ENCODE measurements at regions not wholly inside any gene's neighbourhood (a gene's known extent, or its start where the extent isn't known, plus 50 kb on each side); places are given as distances from the start of the nearest gene placed in this dataset.

DNA sequence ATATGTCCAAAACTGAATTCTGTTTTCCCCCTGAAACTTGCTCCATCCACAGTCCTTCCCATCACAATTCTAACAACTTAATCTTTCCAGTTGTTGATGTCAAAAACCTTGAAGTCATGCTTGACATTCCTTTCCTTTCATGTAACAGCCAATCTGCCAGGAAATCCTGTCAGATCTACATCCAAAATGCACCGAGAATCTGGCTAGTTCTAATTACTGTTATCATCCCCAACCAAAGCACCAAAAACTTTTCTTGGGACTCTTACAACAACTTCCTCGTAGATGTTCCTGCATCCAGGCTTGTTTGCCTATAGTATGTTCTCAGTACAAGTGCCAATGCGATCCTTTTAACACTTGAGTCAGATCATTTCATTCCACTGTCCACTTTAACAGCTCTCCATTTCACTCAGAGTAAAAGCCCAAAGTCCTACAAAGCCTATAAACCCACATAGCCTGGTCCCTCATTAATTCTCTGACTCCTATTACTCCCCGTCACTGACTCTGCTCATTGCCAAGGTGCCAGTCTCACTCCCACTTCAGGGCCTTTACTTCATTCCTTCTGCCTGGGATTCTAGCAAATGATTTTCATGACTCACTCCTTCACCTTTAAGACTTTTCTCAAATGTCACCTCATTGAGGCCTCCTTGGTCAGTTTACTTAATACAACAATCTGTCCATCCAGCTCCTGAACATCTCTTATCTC lies 493.2 kb upstream of the NFIA start:
- no peak for DNase-seq (ENCODE audit: low spot score)

DNA sequence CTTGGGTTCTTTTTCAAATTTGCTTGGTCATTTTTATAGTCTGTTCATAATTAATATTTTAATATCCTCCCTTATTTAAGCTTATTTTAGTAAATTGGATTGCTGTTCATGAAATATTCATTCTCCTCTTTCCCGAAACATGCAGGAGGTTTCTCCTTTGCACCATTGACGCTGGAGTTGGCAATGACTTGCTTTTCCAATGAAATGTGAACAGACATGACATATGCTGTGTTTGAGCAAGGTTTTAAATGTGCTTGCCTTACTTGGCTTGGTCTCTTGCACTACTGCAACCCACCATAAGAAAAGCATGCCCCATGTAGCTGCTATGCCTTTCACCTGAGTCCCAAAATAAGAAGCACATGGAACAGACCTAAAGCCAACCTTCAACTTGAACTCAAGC lies 498.0 kb upstream of the NFIA start:
- DNase-seq (ENCODE audit: low spot score) = no peak

DNA sequence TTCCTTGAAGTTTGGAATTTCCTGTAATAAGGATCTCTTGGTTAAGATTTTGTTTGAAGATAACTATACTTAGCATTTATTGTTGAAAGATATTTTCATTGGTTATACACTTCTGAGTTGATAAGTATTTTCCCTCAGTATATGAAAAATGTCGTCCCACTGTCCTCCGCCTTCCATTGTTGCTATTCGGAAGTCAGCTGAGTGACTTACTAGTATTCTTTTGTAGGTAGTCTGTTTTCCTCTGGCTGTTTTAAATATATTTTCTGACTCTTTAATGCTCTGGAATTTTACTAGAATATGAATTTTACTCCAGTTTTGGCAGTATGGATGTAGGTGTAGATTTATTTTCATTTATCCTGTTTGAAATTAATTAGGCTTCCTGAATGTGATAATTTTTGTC lies 498.7 kb upstream of the NFIA start:
- DNase-seq (ENCODE audit: low spot score) = no peak

DNA sequence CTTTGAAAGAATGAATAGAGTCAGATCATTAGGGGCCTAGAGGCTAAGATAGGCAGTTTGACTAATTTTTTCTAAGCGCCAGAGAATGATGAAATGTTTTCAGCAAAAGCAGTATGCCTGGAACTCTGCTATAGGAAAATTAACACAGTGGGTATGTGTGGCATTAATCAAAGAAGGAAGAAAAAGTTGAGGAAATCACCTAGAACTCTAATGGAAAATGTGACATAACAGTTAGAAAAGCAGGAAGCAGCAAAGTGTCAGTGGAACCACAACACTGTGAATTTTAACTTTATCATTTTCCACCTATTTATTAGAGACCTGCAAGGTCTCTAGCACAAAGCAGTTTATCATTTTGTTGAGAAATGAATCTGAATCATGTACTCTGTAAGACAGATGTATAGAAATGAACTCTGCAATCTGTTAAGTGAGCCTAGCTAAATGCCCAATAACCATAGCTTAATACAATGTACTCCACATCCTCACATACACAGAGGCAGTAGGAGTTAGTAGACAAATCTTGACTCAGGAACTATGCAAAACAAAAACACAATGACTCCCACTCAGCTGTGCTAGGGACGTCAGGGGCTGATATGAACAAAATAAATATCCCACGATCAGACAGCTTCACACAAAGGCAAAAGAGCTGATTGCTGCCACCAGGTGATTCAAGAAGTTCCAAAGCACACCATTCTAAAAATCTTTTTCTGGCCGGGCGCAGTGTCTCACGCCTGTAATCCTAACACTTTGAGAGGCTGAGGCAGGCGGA lies 500.7 kb upstream of the NFIA start:
- no peak for DNase-seq (ENCODE audit: low spot score)

DNA sequence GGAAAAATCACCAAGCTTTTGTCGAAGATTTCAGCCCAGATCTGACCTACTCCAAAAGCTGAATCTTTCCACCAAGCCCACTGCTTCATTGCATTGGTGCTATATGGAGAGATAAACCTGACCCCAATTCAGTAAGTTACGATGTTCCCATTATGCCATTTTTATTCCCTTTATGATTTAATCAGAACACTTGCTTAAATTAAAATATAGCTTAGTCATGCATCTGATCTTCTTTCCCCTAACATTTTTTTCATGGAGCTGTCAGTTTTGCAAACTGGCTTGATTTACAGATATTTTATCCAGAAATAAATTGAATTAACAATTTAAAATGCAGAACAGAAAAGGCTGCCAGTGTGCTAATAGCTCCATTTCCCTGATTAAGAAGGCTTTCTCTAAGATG lies 503.5 kb upstream of the C1orf87 start:
- no peak for DNase-seq (ENCODE audit: low spot score)

DNA sequence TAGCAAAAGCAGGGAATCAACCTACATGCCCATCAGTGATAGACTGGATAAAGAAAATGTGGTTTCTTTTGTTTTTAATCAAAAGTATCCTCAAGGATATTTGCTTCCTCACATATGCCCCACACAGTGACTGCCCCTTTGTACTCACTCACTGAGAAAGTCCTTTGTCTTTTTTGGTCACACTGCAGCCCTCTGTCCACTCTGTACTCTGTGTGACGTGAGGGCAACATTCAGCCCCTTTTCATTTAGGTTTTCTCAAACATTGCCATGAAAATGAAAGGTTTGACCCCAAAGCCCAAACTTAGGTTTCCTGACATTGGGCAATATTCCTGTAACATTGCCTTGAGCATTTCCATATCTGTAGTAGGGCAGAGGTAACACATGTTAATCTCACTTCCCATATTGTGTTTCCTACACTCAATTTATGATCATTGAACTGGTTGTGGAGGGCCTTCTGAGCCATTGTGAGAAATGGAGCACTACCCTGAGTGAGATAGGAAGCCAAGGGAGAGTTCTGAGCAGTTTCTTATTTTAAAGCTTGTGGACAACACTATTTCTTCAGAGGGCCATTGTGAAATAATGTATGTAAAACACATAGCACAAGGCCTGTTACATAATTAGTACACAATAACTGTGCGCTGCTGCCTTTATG lies 501.9 kb upstream of the C1orf87 start:
- no peak for DNase-seq (ENCODE audit: low spot score)

DNA sequence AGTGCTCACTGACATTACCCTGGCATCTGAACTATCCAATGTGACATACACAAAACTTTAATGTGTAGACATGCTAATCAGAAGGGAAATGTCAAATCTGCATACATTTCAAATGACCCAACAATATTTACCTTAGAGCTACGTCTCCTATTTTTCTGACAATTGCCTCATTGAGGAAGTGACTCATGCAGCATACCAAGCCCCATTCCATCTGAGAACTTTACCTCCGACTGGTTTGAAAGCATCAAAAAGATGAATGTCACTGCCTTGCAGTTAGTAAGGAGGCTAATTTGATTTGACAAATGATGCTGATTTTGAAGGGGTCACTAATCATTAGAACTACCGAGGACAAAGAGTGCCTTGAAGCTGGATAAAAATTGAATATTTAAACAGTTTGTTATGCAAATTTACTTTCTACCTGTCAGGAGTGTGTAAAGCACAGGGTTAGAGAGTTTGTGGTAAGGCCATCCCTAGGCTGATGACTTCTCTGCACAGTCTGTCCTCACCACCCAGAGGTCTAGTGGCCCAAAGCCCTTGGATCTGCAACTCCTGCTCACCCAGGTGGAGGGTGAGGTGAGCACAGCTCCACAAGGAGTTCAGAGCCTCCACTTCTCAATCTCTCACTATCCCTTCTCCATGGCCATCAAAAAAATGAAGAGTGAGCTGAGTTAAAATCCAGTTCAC lies 500.3 kb upstream of the C1orf87 start:
- peak; percentile 71 for DNase-seq (ENCODE audit: low spot score)

DNA sequence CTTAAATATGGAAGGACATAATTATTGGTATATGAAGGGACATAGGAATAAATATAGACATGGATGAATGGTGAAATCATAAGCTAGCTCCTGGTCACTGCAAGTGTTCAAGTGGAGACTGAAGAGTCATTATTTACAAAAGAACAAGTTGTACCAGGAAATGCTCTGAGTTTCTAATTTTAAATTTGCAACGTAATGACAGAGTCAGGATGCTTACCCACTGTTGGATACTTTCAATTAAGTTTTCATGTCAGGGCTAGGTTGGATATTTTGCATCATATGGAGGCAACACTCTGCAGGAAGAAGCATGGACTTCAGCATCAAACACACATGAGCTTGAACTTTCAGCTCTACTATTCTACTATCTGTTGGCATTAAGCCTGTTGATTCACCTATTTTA lies 499.6 kb upstream of the C1orf87 start:
- no peak for DNase-seq (ENCODE audit: low spot score)

DNA sequence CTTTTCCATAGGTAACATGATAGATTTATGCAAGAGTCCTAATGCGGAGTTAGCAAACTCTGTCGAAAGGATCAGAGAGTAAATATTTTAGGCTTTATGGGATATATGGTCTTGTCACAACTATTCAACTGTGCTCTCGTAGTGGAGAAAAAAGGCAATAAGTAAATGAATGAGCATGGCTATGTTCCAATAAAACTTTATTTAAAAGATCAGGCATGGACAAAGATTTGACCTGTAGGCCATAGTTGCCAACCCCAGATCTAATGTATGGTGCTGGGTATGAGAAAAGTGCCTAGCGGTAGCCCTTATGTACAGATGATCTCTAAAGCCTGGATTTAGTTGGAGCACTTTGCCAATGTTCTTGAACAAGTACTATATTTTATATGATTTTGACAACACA lies 498.8 kb upstream of the C1orf87 start:
- no peak for DNase-seq (ENCODE audit: low spot score)

DNA sequence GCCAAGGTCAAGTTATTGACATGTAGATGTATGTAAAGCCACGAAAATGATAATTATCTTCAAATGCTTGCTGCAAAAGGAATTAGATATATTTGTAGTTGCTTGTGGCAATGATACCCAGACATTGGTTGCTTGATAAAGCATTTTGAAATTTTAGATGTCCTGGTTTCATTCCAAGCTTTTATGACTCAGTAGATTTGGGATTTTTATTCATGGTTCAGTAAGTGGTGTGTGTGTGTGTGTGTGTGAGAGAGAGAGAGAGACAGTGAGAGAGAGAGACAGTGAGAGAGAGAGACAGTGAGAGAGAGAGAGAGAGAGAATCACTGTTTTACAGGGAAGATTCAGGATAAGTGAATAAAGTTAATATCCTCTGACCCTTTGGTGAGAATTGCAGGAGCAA lies 498.2 kb upstream of the C1orf87 start:
- DNase-seq (ENCODE audit: low spot score) = no peak

DNA sequence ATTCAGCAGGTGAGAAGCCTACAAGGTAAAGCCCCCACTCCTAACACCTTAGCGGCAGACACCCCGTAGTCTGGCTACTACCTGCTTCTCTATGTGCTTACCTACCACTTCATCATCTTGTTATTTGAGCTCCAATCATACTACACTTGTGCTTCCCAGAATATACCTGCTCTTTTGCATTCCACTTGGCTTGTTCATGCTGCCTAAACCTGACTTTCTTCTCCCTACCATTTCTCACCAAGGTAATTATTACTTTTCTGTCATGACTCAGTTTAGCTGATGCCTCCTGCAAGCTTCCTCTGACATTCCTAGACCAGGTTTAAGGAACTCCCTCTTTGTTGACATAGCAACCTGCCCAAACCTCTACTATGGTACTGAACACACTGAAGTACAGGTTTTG lies 495.6 kb upstream of the C1orf87 start:
- DNase-seq (ENCODE audit: low spot score) = no peak

DNA sequence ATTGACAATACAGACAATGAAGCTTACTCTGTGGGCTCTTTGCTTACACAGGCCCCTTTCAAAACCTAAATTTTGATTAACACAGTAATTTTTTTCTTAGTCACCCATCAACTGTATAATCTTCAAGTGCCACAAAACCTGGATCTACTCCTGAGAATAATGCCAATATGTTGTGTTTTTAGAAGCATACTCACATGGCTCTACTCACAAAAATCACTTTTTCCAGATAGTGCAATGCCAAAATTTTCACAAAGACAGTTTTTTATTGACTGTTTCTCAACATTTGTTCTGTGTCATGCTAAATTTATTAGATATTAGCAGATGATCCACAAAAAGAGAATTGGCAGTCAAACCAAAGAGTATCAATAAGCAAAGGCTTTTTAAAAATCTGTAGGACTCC lies 493.7 kb upstream of the C1orf87 start:
- DNase-seq (ENCODE audit: low spot score) = no peak

DNA sequence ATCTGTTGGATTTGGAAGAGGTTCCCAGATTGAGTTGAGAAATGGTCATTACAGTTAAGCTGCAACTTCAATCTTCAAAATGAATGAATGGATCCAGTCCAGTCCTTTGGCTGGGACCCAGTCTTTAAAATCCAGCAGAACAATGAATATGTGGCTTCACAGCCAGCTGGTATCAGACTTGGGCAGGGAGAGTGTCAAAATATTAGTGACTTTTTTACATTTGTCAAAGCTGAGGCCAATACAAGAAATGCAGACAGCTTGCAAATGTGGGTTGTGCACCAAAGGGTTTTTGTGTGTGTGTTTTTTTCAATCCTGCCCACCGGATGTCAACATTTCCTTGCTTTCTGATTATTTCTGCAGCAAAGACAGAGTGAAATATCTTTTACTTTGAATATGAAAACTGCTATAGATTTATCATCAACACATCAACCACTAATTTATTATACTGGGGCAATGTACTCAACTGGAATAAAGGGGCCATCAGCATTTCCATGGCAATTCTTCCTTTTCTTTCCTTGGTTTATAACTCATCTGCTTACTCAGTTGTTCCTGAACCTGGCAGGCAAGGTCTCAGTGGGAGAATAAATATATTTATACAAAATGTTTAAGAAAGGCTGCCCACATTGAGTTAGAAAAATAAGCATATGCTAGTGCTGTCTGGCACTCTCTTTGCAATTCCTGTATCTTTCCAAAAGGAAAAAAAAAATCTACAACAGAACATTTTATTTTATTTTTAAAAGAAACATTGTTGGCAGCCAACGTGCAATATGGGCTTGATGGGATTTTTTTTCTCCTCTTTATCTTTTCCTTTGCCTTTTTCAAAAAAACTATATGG lies 491.6 kb upstream of the C1orf87 start:
- no peak for DNase-seq (ENCODE audit: low spot score)

DNA sequence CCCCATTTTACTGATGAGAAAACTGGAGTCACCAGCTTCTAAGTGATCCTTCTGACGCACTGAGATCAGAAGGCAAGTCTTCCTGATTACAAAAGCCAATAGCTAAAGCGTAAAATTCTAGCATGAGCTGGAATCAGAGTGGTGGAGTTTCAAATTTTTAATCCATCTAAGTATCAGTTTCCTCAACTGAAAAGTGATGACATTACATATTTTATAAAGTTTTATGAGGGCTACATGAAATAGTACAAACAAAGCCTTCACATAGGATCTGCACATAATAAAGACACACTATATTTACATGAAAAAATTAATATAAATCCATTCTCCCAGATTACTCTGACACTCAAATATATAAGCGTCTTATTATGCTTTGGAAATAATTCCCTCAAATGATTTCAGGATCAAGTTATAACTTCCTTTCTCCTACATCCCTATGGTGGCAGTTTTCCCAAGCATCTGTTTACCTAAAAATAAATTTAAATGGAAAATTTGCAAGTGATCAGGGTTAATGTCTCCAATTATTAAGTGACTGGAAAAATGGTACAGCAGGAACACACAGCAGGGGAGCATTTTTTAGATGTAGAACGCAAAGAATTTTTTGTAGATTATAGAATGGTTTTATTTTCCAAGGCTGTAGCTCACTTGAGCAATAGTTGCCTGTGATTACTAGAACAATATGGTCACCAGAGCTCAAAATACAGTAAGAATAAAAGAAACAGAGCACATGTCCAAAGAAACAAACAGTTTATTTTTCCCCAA lies 490.4 kb upstream of the C1orf87 start:
- no peak for DNase-seq (ENCODE audit: low spot score)

DNA sequence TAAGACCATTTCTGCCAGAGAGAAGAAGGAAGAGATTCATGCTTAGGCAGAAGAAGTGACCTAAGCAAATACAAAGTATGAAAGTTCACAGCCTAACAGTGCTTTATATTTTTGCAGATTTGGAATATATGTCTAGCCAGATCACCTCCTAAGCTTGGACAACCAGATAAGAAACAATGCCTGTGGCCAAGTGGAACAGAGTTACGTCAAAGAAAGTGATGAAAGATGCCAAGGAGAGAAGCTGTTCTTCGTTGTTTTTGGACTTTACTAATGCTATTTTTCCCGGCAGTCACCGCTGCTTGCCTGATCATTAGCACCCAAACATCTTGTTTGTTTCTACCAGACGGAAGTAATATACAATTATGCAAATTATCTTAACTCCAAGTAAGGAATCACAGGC lies 489.2 kb upstream of the C1orf87 start:
- no peak for DNase-seq (ENCODE audit: low spot score)

DNA sequence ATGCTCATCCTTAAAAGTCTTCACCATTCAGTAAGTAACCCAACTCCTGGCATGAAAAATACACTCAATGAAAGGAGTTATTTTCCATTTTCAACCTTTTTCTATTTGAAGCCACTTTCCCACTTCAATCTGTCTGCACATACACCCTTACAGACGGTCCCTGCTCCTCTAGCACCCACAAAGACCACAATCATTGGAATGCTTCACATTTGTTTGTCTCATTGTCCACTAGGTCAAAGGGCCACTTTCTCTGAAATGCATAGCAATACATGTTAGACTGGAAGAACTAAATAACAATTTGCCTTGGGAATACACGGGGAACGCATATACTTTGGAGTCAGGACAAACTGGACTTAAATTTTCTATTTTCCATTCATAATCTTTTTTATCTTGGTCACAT lies 487.1 kb upstream of the C1orf87 start:
- no peak for DNase-seq (ENCODE audit: low spot score)

DNA sequence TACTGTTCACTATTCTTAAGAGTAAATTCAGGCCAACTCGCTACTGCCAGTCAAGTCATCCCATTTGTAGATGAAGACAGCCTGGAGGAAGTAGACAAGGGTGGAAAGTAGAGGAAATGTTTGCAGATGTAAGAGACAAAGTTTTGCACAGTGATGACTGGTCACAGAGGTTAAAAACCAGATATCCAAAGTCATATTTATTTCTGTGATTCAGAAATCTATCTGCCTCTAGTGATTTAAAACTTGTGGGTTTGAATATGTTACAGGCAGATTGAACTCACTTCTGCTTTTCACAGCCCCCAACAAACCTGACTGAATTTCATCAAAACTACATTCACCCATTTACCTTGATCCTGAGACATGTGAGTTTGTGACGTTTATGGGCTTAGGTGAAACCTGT lies 484.7 kb upstream of the C1orf87 start:
- DNase-seq (ENCODE audit: low spot score) = no peak

DNA sequence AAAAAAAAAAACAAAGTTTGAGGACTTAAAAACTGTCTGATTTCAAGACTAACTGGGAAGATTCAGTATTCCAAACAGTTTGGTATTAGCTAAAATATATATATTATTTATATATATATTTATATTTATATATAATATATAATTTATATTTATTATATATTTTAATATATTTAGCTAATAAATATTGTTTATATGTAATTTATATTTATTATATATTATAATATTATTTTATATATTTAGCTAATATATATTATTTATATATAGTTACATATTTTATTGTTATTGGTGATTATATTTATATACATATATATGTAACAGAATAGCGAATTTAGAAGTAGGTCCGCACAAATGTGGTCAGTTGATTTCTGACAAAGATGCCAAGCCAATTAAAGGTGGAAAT lies 480.2 kb upstream of the C1orf87 start:
- no peak for DNase-seq (ENCODE audit: low spot score)

DNA sequence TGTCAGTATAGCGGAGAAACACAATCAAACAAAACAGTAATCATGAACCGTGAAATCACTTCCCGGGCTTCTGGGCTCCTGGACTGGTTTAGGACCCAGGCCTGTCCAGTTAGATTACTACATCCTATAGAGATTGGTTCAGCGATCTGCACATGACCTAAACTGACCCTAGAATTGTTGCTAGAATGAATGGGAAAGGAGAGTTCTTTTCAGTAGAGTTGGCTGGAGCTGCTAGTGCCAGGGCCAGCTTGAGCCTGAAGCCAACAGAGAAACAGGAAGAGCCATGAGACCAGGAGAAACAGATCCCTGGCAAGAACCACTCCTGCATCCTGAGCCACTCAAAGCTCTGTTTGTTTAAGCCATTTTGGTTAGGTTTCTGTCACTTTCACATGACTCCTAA lies 474.3 kb upstream of the C1orf87 start:
- DNase-seq (ENCODE audit: low spot score) = no peak

DNA sequence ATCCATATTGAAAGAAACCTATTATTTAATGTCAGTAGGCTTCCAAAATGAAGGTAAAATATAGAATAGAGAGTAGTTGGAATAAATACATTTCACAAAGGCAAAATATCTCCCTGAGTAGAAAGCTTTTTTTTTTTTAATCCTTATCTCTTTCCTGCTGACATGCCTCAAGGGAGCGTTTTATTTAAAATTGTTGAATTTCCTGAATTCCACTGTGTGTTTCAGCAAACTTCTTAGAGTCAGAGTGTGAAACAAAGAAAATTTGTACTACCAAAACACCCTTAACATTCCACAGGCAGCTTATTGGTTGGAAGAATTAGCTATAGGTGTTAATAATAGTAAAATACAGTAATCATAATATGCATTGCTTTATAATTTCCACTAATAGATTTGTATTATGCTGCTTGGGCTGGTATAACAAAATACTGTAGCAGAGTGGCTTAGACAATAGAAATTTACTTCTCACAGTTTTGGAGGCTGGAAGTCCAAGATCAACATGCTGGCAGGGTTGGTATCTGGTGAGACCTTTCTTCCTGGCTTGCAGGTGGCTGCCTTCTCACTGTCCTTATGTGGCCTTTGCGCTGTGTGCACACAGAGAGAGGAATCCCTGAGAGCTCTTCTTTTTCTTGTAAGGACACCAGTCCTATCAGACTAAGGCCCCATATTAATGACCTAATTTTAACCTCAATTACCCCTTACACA lies 468.4 kb upstream of the C1orf87 start:
- no peak for DNase-seq (ENCODE audit: low spot score)

DNA sequence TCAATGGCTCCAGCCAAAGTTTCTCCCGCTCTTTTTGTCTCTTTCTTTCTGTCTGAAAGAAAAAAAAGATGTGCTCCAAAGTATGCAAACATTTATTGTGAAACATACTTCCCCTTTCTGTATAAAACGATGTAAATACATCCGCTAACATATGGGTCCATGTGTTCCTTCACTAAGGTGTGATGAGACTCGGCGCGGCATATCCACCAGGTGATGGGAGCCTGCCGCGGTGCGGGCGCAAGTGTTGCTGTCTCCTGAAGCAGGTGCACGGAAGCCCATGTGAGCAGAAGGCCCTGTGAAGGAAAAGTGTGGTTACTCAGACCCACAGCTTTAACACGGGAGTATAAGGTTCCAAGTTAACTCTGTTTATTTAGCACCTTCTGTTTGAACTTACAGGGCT lies 466.6 kb upstream of the C1orf87 start:
- no peak for DNase-seq (ENCODE audit: low spot score)
